CD4-positive, alpha-beta T cell treated with Interleukin-10 for 1 hour (primary cell): ENCODE measurements at regions not wholly inside any gene's neighbourhood (a gene's known extent, or its start where the extent isn't known, plus 50 kb on each side); places are given as distances from the start of the nearest gene placed in this dataset.

ENCODE experiments used
- DNase-seq: peaks from one replicate; pipeline ENCODE4 v3.0.0-alpha.2; 2020

DNA sequence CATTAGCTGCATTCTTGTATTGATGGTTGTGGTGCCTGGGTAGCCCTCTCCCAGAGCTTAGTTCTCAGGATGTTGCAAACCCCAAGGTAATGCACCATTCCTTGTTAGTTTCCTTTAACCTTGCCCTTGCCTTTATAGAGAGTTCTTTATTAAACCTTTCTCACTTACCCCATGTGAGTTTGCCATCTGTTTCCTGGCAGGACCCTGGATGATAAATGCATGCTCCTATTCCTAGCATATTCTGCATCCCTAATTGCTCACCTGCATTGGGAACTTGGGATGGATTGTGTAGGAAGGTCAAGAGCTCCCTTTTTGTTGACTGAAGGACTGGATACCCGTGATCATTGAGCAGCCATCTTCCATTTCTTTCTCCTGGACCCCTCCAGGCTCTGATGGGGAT is 59.9 kb upstream of the AP1S2 start:
- DNase-seq = no peak

DNA sequence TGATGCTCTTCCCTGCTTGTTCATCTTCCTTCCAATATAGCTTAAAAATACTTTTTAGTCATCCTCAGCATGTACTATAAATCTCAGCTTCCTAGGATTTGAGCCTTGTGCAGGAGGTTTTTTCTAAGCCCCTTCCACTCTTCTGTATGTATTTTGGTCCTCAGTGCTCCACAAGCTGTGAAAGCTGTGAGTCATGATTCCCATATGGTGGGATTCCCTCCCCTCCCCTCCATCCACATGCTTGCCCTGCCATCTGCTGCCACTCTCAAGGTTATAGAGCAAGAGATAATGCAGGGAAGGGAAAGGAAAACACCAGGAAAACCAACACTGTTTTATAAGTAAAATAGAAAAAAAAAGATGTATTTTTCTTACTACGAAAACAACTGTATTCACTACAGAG is 58.5 kb upstream of the AP1S2 start:
- DNase-seq = no peak

DNA sequence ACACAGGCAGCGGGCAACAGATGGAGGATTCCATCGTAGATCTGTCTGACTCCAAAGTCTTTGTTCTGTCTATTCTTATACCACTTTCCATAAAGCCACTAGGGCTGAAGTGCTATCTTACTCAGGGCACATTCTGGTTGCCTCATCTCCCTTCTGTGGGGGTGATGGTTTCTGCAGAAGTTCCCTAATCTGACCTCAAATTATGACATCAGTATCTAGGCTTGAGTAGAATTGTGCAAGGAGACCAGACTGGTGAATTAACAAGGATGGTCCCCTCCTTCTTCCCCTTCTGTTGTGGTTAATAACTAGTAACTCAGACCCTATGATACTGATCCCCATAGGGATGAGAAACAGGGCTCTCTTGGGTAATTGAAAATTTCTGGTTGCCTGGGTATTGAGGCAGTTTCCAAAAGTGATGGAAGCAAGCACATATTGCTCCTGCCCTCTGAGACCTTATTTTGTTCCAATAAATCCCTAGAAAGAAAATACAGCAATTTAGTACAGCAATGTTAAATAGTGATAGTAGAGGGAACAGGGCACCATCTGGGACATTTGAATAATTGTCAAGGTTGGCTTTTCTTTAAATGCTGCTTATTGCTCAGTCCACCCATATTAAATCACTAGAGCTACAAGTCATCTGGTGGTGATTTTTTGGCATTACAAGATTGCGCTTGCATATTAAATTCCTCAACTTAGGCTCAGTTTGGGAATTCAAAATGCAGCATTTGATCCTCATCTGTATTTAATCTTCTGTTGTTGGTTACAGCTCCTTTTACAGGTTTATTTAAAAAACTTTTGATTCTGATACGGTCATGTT is 57.3 kb upstream of the AP1S2 start:
- peak; percentile 1 for DNase-seq

DNA sequence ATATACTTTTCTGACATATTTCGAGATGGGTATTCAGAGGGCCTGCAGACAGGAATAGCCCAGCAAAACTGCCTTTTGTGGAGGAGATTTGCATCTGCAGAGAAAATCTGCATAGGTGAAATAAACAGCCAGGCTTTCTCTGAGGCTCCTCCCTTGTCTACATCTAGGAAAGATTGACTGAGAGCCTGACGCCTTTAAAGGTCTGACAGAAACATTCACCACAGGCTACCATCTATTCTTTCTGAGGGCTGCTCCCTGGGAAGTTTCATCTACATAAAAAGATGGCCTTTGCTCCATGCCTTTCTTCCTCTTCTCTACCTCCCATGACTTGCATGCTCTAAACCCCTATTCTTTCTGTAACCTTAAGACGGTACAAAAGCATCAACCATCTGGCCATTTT is 55.0 kb upstream of the AP1S2 start:
- DNase-seq = no peak

DNA sequence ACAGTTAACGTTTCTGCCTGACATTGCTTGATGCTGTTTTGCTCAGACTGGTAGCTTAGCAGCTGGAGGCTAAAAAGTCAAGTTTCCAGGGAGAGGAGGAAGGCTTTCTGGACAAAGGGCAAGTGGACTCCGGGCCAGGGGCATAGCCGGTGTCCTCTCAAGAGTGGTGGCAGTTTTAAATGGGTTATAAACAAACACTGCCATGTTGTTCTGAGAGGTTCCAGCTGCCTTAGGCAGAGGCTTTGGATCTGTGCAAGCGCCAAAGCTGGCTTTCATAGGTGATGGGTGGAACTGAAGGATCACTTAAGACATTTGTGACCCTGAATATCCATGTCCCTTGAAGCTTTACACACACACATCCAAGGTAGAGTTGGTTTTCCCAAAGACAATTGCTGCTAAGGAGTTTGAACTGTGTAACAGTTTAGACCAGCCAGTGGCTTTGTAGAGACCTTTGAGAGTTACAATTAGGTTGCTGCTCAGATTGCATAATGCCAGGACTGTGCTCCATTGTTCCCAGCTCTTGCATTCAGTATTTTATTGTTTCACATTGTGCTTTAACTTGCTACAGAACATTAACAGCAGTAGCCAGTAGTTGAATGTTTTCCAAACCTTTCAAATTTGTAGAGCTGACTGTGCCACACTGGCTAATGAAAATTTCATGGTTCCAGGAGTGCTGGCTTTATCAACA is 54.1 kb upstream of the AP1S2 start:
- no peak for DNase-seq

DNA sequence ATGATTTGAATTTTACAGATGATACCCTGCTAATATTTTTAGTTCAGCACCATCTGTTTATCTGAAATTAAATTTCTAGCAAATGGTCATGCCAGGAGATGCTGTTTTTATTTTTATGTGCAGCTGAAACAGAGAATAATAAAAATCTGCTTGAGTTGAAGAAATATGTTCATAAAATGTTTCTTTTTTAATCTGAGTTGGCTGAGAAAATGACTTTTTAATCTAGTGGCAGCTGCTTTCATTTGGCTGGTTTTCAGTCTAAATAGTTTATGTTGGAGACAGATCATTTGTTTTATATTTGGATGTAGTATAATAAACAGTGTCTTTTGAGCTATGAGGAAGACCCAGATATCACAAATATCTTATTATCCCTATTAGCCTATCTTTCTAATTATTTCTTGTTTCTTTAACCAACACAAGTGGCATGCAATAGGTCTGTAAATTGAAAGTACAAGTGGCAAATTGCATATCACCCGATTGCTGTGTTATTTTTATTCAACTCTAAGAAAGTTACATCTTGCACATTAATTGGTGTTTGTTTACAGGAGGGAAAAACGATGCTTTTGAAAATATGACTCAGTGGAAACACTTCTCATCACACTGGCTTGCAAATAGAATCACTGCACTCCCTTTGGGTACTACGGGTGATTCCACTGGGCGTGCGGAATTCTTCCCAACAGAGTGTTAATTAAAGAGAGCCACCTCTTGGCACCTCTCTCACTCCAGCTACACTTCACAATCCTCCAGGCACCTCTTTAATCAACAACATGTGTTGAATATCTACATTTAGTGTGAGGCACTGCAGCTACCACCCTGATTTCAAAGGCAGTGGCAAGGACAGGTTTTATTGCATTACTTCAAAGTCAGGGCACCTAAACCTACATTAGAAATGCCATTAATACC is 51.7 kb upstream of the AP1S2 start:
- DNase-seq = no peak
